ENCODE measurements at regions not wholly inside any gene's neighbourhood (a gene's known extent, or its start where the extent isn't known, plus 50 kb on each side); places are given as distances from the start of the nearest gene placed in this dataset.

- no peak for DNase-seq (ENCODE audit: low read depth in 6 of 9, low spot score in 9 of 9)
- Histone ChIP-seq H3K27me3 (ENCODE audit: control insufficient read depth in 2 of 2, insufficient read depth in 1 of 2, low read length in 1 of 2) (no peaks in the 10 kb centered on the region), H3K4me3 (ENCODE audit: low read length in 2 of 2) (no peak overlapping the region), H3K4me1 (ENCODE audit: control insufficient read depth in 2 of 2, insufficient read depth in 2 of 2, low read length in 2 of 2) (no peaks in the 10 kb centered on the region), H3K27ac (ENCODE audit: low read depth in 1 of 2, low read length in 1 of 2) (no peak overlapping the region), H3K36me3 (ENCODE audit: control insufficient read depth in 2 of 2, insufficient read depth in 2 of 2, low read length in 1 of 2) (no peaks in the 10 kb centered on the region), H3K9me3 (ENCODE audit: control insufficient read depth in 2 of 2, insufficient read depth in 1 of 2, low read length in 1 of 2) (no peaks in the 10 kb centered on the region)
- 97% methylated on average over 4 of the region's 4 CpGs for WGBS
Observed at GRCh38 chr6:19549109-19549508, 288.1 kb upstream of the ID4 start.

- Histone ChIP-seq H3K4me3 (ENCODE audit: low read length in 2 of 2) (no peak overlapping the region), H3K27me3 (ENCODE audit: control insufficient read depth in 2 of 2, insufficient read depth in 1 of 2, low read length in 1 of 2) (no peaks in the 10 kb centered on the region), H3K9me3 (ENCODE audit: control insufficient read depth in 2 of 2, insufficient read depth in 1 of 2, low read length in 1 of 2) (no peaks in the 10 kb centered on the region), H3K27ac (ENCODE audit: low read depth in 1 of 2, low read length in 1 of 2) (no peak overlapping the region), H3K4me1 (ENCODE audit: control insufficient read depth in 2 of 2, insufficient read depth in 2 of 2, low read length in 2 of 2) (no peaks in the 10 kb centered on the region), H3K36me3 (ENCODE audit: control insufficient read depth in 2 of 2, insufficient read depth in 2 of 2, low read length in 1 of 2) (no peaks in the 10 kb centered on the region)
- 89% methylated on average over 2 of the region's 2 CpGs for WGBS
- no peak for DNase-seq (ENCODE audit: low read depth in 6 of 9, low spot score in 9 of 9)
Observed at GRCh38 chr6:19550380-19550779, 286.8 kb upstream of the ID4 start.

GRCh38 chr6:19551611-19552010 lies 285.6 kb upstream of the ID4 start:
- DNase-seq (ENCODE audit: low read depth in 6 of 9, low spot score in 9 of 9), result no peak
- H3K27ac ChIP-seq (ENCODE audit: low read depth in 1 of 2, low read length in 1 of 2), result no peak overlapping the region
- 91% methylated on average over 4 of the region's 4 CpGs for WGBS

GRCh38 chr6:19552076-19552475 lies 285.1 kb upstream of the ID4 start:
- no peaks in the 10 kb centered on the region for H3K4me1 ChIP-seq (ENCODE audit: control insufficient read depth in 2 of 2, insufficient read depth in 2 of 2, low read length in 2 of 2)
- H3K4me3 ChIP-seq (ENCODE audit: low read length in 2 of 2), result no peak overlapping the region
- no peaks in the 10 kb centered on the region for H3K36me3 ChIP-seq (ENCODE audit: control insufficient read depth in 2 of 2, insufficient read depth in 2 of 2, low read length in 1 of 2)
- 83% methylated on average over 3 of the region's 3 CpGs for WGBS
- H3K27ac ChIP-seq (ENCODE audit: low read depth in 1 of 2, low read length in 1 of 2), result no peak overlapping the region
- peaks cover 0 to 3% of the 10 kb centered on the region in 2 donors for H3K9me3 ChIP-seq (ENCODE audit: control insufficient read depth in 2 of 2, insufficient read depth in 1 of 2, low read length in 1 of 2)
- no peak for DNase-seq (ENCODE audit: low read depth in 6 of 9, low spot score in 9 of 9)
- no peaks in the 10 kb centered on the region for H3K27me3 ChIP-seq (ENCODE audit: control insufficient read depth in 2 of 2, insufficient read depth in 1 of 2, low read length in 1 of 2)

More at GRCh38 chr6:19551611-19552010, 285.6 kb upstream of the ID4 start:
- H3K4me3 ChIP-seq (ENCODE audit: low read length in 2 of 2), result no peak overlapping the region
- no peaks in the 10 kb centered on the region for H3K4me1 ChIP-seq (ENCODE audit: control insufficient read depth in 2 of 2, insufficient read depth in 2 of 2, low read length in 2 of 2)
- no peaks in the 10 kb centered on the region for H3K27me3 ChIP-seq (ENCODE audit: control insufficient read depth in 2 of 2, insufficient read depth in 1 of 2, low read length in 1 of 2)
- peaks cover 0 to under 1% of the 10 kb centered on the region in 2 donors for H3K9me3 ChIP-seq (ENCODE audit: control insufficient read depth in 2 of 2, insufficient read depth in 1 of 2, low read length in 1 of 2)
- H3K36me3 ChIP-seq (ENCODE audit: control insufficient read depth in 2 of 2, insufficient read depth in 2 of 2, low read length in 1 of 2), result no peaks in the 10 kb centered on the region

GRCh38 chr6:19552588-19552987 lies 284.6 kb upstream of the ID4 start:
- Histone ChIP-seq H3K9me3 (ENCODE audit: control insufficient read depth in 2 of 2, insufficient read depth in 1 of 2, low read length in 1 of 2) (peaks cover 0 to 3% of the 10 kb centered on the region in 2 donors), H3K27me3 (ENCODE audit: control insufficient read depth in 2 of 2, insufficient read depth in 1 of 2, low read length in 1 of 2) (no peaks in the 10 kb centered on the region), H3K4me1 (ENCODE audit: control insufficient read depth in 2 of 2, insufficient read depth in 2 of 2, low read length in 2 of 2) (no peaks in the 10 kb centered on the region), H3K36me3 (ENCODE audit: control insufficient read depth in 2 of 2, insufficient read depth in 2 of 2, low read length in 1 of 2) (no peaks in the 10 kb centered on the region), H3K27ac (ENCODE audit: low read depth in 1 of 2, low read length in 1 of 2) (no peak overlapping the region), H3K4me3 (ENCODE audit: low read length in 2 of 2) (no peak overlapping the region)
- DNase-seq (ENCODE audit: low read depth in 6 of 9, low spot score in 9 of 9), result no peak
- WGBS, result 88% methylated on average over 2 of the region's 2 CpGs

GRCh38 chr6:19554356-19555225 lies 282.6 kb upstream of the ID4 start:
- H3K9me3 ChIP-seq (ENCODE audit: control insufficient read depth in 2 of 2, insufficient read depth in 1 of 2, low read length in 1 of 2), result peaks cover 0 to 3% of the 10 kb centered on the region in 2 donors
- no peaks in the 10 kb centered on the region for H3K36me3 ChIP-seq (ENCODE audit: control insufficient read depth in 2 of 2, insufficient read depth in 2 of 2, low read length in 1 of 2)
- no peak for DNase-seq (ENCODE audit: low read depth in 6 of 9, low spot score in 9 of 9)
- no peaks in the 10 kb centered on the region for H3K4me1 ChIP-seq (ENCODE audit: control insufficient read depth in 2 of 2, insufficient read depth in 2 of 2, low read length in 2 of 2)
- WGBS, result 95% methylated on average over 9 of the region's 9 CpGs
- no peaks in the 10 kb centered on the region for H3K27me3 ChIP-seq (ENCODE audit: control insufficient read depth in 2 of 2, insufficient read depth in 1 of 2, low read length in 1 of 2)
- H3K4me3 ChIP-seq (ENCODE audit: low read length in 2 of 2), result no peak overlapping the region
- H3K27ac ChIP-seq (ENCODE audit: low read depth in 1 of 2, low read length in 1 of 2), result no peak overlapping the region

- Histone ChIP-seq H3K9me3 (ENCODE audit: control insufficient read depth in 2 of 2, insufficient read depth in 1 of 2, low read length in 1 of 2) (peaks cover 0 to 3% of the 10 kb centered on the region in 2 donors), H3K27ac (ENCODE audit: low read depth in 1 of 2, low read length in 1 of 2) (no peak overlapping the region), H3K27me3 (ENCODE audit: control insufficient read depth in 2 of 2, insufficient read depth in 1 of 2, low read length in 1 of 2) (no peaks in the 10 kb centered on the region), H3K36me3 (ENCODE audit: control insufficient read depth in 2 of 2, insufficient read depth in 2 of 2, low read length in 1 of 2) (no peaks in the 10 kb centered on the region), H3K4me3 (ENCODE audit: low read length in 2 of 2) (no peak overlapping the region), H3K4me1 (ENCODE audit: control insufficient read depth in 2 of 2, insufficient read depth in 2 of 2, low read length in 2 of 2) (no peaks in the 10 kb centered on the region)
- 93% methylated on average over 3 of the region's 3 CpGs for WGBS
- no peak for DNase-seq (ENCODE audit: low read depth in 6 of 9, low spot score in 9 of 9)
Observed at GRCh38 chr6:19557191-19557590, 280.0 kb upstream of the ID4 start.

GRCh38 chr6:19558201-19558600 lies 279.0 kb upstream of the ID4 start:
- H3K27me3 ChIP-seq (ENCODE audit: control insufficient read depth in 2 of 2, insufficient read depth in 1 of 2, low read length in 1 of 2), result no peaks in the 10 kb centered on the region
- H3K9me3 ChIP-seq (ENCODE audit: control insufficient read depth in 2 of 2, insufficient read depth in 1 of 2, low read length in 1 of 2), result peaks cover 0 to 3% of the 10 kb centered on the region in 2 donors
- no peak for DNase-seq (ENCODE audit: low read depth in 6 of 9, low spot score in 9 of 9)
- no peak overlapping the region for H3K4me3 ChIP-seq (ENCODE audit: low read length in 2 of 2)
- no peaks in the 10 kb centered on the region for H3K36me3 ChIP-seq (ENCODE audit: control insufficient read depth in 2 of 2, insufficient read depth in 2 of 2, low read length in 1 of 2)
- H3K27ac ChIP-seq (ENCODE audit: low read depth in 1 of 2, low read length in 1 of 2), result no peak overlapping the region
- H3K4me1 ChIP-seq (ENCODE audit: control insufficient read depth in 2 of 2, insufficient read depth in 2 of 2, low read length in 2 of 2), result no peaks in the 10 kb centered on the region
- WGBS, result 88% methylated on average over 2 of the region's 2 CpGs

- WGBS, result 98% methylated on average over 2 of the region's 2 CpGs
- no peak for DNase-seq (ENCODE audit: low read depth in 6 of 9, low spot score in 9 of 9)
- H3K27me3 ChIP-seq (ENCODE audit: control insufficient read depth in 2 of 2, insufficient read depth in 1 of 2, low read length in 1 of 2), result no peaks in the 10 kb centered on the region
- H3K27ac ChIP-seq (ENCODE audit: low read depth in 1 of 2, low read length in 1 of 2), result no peak overlapping the region
- H3K4me3 ChIP-seq (ENCODE audit: low read length in 2 of 2), result no peak overlapping the region
- no peaks in the 10 kb centered on the region for H3K36me3 ChIP-seq (ENCODE audit: control insufficient read depth in 2 of 2, insufficient read depth in 2 of 2, low read length in 1 of 2)
- no peaks in the 10 kb centered on the region for H3K4me1 ChIP-seq (ENCODE audit: control insufficient read depth in 2 of 2, insufficient read depth in 2 of 2, low read length in 2 of 2)
- H3K9me3 ChIP-seq (ENCODE audit: control insufficient read depth in 2 of 2, insufficient read depth in 1 of 2, low read length in 1 of 2), result peaks cover 0 to 3% of the 10 kb centered on the region in 2 donors
Observed at GRCh38 chr6:19558934-19559333, 278.2 kb upstream of the ID4 start.

Measured in thymus (tissue), 11 donors.